HepG2 (cell line): ENCODE measurements at regions not wholly inside any gene's neighbourhood (a gene's known extent, or its start where the extent isn't known, plus 50 kb on each side); places are given as distances from the start of the nearest gene placed in this dataset.
"Not testable (repeated sequence)": the region's sequence is repeated elsewhere in the genome, so short reads cannot be mapped to it uniquely, and the experiment has no call there.

Experiments used
- ATAC-seq: fragments of 200-7000 bp; cut with Tn5 transposase; 3 replicates; pipeline ENCODE4 v1.9.1; 2020; ENCODE audit warnings: mild to moderate bottlenecking, moderate library complexity
- BruUV-seq: library from RNA; stranded (reverse); fragments of 400-500 nt; replicated peaks from 2 replicates; lab custom pipeline; 2021; lab: Mats Ljungman, UMichigan
- CTCF ChIA-PET: fragments of 300-600 bp; formaldehyde crosslinking; extraction: SDS; loops from one replicate; lab custom pipeline; 2021; ENCODE audit warnings: low total read pairs, inconsistent platforms, low intra/inter-chr PET ratio; lab: Yijun Ruan, JAX
- POLR2A ChIA-PET: fragments of 350-600 bp; sonication (Branson Sonifier 250); formaldehyde crosslinking; loops from one replicate; lab custom pipeline; 2020; ENCODE audit warnings: antibody characterized with exemption, inconsistent platforms; lab: Yijun Ruan, JAX
- DNase-seq: peaks from one replicate; pipeline ENCODE4 v3.0.0-alpha.2; 2015; ENCODE audit warnings: low spot score
- FAIRE-seq: peaks from 3 replicates; lab custom pipeline; 2011; peaks lifted over from hg19 to GRCh38; lab: Jason Lieb, UNC
- H2AFZ ChIP-seq: one replicate; pipeline ENCODE4 v1.6.1; 2011; ENCODE audit warnings: low read length, inconsistent platforms
- H3K27ac ChIP-seq: fragments of 300-600 bp; 3 replicates; pipeline ENCODE4 v1.8.0; 2011; ENCODE audit warnings: mixed run types, mild to moderate bottlenecking, mixed read lengths, low read length, inconsistent platforms; ENCODE audit not compliant: insufficient read depth; ENCODE audit errors: extremely low read length
- H3K27me3 ChIP-seq, 2 experiments: fragments of 200-600 bp in 1 of 2; 2 replicates in 1 of 2; 3 replicates in 1 of 2; pipeline versions ENCODE4 v1.6.0 to v1.8.0; 2011; ENCODE audit warnings: low read length in 2 of 2, mild to moderate bottlenecking in 2 of 2, moderate library complexity in 2 of 2, inconsistent platforms in 1 of 2; ENCODE audit not compliant: insufficient read depth in 2 of 2, control insufficient read depth in 1 of 2
- H3K36me3 ChIP-seq, 2 experiments: fragments of 200-600 bp in 1 of 2; replicated peaks in 1 of 2; 2 replicates in 1 of 2; 3 replicates in 1 of 2; pipeline versions ENCODE4 v1.5.1 to v1.8.0; 2011; ENCODE audit warnings: low read length in 2 of 2, inconsistent platforms in 1 of 2; ENCODE audit not compliant: insufficient read depth in 2 of 2, control insufficient read depth in 1 of 2
- H3K4me1 ChIP-seq: 2 replicates; pipeline ENCODE4 v1.5.1; 2012; ENCODE audit warnings: low read length, inconsistent platforms; ENCODE audit not compliant: insufficient read depth
- H3K4me2 ChIP-seq: 2 replicates; pipeline ENCODE4 v1.6.0; 2011; ENCODE audit warnings: low read depth, low read length, inconsistent platforms
- H3K4me3 ChIP-seq, 3 experiments: fragments of 200-600 bp in 1 of 3; sonication (generic), shearing (Covaris generic) in 1 of 3; replicated peaks in 1 of 3; 2 replicates each; pipeline ENCODE4 v1.5.1; 2011 to 2016; ENCODE audit warnings: low read length in 3 of 3, inconsistent platforms in 2 of 3, low read depth in 2 of 3, mild to moderate bottlenecking in 2 of 3, control low read depth in 1 of 3, mixed read lengths in 1 of 3; ENCODE audit not compliant: insufficient read depth in 1 of 3
- H3K79me2 ChIP-seq: one replicate; pipeline ENCODE4 v1.6.1; 2011; ENCODE audit warnings: low read length, inconsistent platforms; ENCODE audit not compliant: insufficient read depth
- H3K9ac ChIP-seq: 2 replicates; pipeline ENCODE4 v1.6.0; 2011; ENCODE audit warnings: mild to moderate bottlenecking, low read depth, low read length, inconsistent platforms; ENCODE audit not compliant: insufficient read depth
- H3K9me3 ChIP-seq: 2 replicates; pipeline ENCODE4 v1.5.1; 2012; ENCODE audit warnings: mild to moderate bottlenecking, low read length
- H4K20me1 ChIP-seq: 2 replicates; pipeline ENCODE4 v1.6.0; 2011; ENCODE audit warnings: inconsistent platforms, mild to moderate bottlenecking, low read length, moderate library complexity; ENCODE audit not compliant: insufficient read depth
- CREB1 ChIP-seq, 2 experiments: fragments of 450-650 bp in 1 of 2; IDR thresholded peaks; 2 replicates each; pipeline ENCODE4 v1.6.1; 2016 to 2017; ENCODE audit warnings: control low read depth in 1 of 2, mild to moderate bottlenecking in 1 of 2, missing compliant biosample characterization in 1 of 2, missing genetic modification characterization in 1 of 2
- DNMT1 ChIP-seq: sonication (generic); formaldehyde crosslinking; IDR thresholded peaks from 2 replicates; pipeline ENCODE4 v1.5.1; 2020; ENCODE audit warnings: mild to moderate bottlenecking, missing genetic modification reagents
- FOSL2 ChIP-seq: sonication (generic); formaldehyde crosslinking; IDR thresholded peaks from 2 replicates; pipeline ENCODE4 v1.4.0; 2020; ENCODE audit warnings: missing genetic modification reagents
- HNRNPK ChIP-seq: fragments of 200-400 bp; formaldehyde crosslinking; IDR thresholded peaks from 2 replicates; pipeline ENCODE4 v1.6.1; 2018; ENCODE audit warnings: low read length, low read depth, moderate library complexity, mild to moderate bottlenecking; ENCODE audit not compliant: poor library complexity, severe bottlenecking
- SKI ChIP-seq: fragments of 450-650 bp; IDR thresholded peaks from one replicate; pipeline ENCODE4 v1.6.1; 2018; ENCODE audit warnings: mild to moderate bottlenecking; ENCODE audit not compliant: partially characterized antibody
- TEAD2 ChIP-seq: sonication (generic); formaldehyde crosslinking; IDR thresholded peaks from 2 replicates; pipeline ENCODE4 v1.9.0; 2021; ENCODE audit warnings: missing genetic modification reagents
- U2AF2 ChIP-seq: fragments of 200-400 bp; formaldehyde crosslinking; IDR thresholded peaks from 2 replicates; pipeline ENCODE4 v1.6.1; 2017; ENCODE audit warnings: low read depth, mild to moderate bottlenecking, low read length
- ZEB1 ChIP-seq: IDR thresholded peaks from 2 replicates; pipeline ENCODE4 v1.6.1; 2012; ENCODE audit warnings: mild to moderate bottlenecking, low read depth, inconsistent platforms; ENCODE audit not compliant: insufficient replicate concordance
- ZNF251 ChIP-seq: sonication (generic); formaldehyde crosslinking; IDR thresholded peaks from 2 replicates; pipeline ENCODE4 v1.9.0; 2021; ENCODE audit warnings: mild to moderate bottlenecking, missing genetic modification reagents
- ZNF577 ChIP-seq: sonication (generic); formaldehyde crosslinking; IDR thresholded peaks from 2 replicates; pipeline ENCODE4 v1.4.0; 2020; ENCODE audit warnings: mild to moderate bottlenecking, low read depth, missing genetic modification reagents, borderline replicate concordance
- WGBS: methylation state at CpG from one replicate; pipeline ENCODE4 v1.1.6; 2017; ENCODE audit warnings: low lambda C conversion rate; 5-methylcytosine and 5-hydroxymethylcytosine counted together
- in situ Hi-C: cut with HindIII; loops from 2 replicates; pipeline ENCODE4 v1.10.0; 2017; ENCODE audit warnings: low pct_unique_long_range_greater_than_20kb; ENCODE audit not compliant: extremely low pct_ligation_motif_present
- intact Hi-C: fragments of 100-400 bp; cut with micrococcal nuclease; formaldehyde crosslinking; loops from one replicate; pipeline ENCODE4 v1.10.0; 2022; ENCODE audit not compliant: unreplicated experiment
- TF ChIP-seq, protein P1 (sequence below): sonication (generic); formaldehyde crosslinking; IDR thresholded peaks from 2 replicates; pipeline ENCODE4 v1.4.0; 2020; ENCODE audit warnings: mild to moderate bottlenecking, missing genetic modification reagents
- TF ChIP-seq, protein P2 (sequence below): sonication (generic); formaldehyde crosslinking; IDR thresholded peaks from 2 replicates; pipeline ENCODE4 v1.4.0; 2020; ENCODE audit warnings: missing genetic modification reagents
- TF ChIP-seq, protein P3 (sequence below): sonication (generic); formaldehyde crosslinking; IDR thresholded peaks from 2 replicates; pipeline ENCODE4 v1.4.0; 2020; ENCODE audit warnings: missing genetic modification reagents
- TF ChIP-seq, protein P4 (sequence below): IDR thresholded peaks from 2 replicates; pipeline ENCODE4 v1.6.1; 2012; ENCODE audit warnings: low read length, improper control_type of control experiment

DNA sequence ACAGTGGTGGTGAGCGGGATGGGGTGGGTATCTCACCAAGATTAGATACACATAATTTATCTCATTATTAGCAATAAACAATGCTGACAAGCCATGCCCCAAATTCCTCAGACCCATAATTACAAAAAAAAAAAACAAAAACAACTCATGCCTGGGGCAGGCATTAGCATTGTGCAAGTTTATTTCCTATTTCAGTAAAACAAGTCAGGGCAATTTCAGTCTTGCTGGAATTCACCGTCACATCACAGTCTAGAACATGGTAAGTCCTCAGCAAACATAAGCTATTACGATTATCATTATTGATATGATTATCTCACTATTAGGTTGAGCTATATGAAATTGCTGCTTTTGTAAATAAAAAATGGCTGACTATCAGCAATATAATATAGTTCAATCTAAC lies 57.5 kb upstream of the GNAQ start:
- Histone ChIP-seq H3K4me1 (no peaks in the 10 kb centered on the region), H4K20me1 (no peaks in the 10 kb centered on the region)
- intact Hi-C loops = no loop called here
- WGBS = 37% methylated on average over 3 of the region's 3 CpGs
- TF ChIP-seq ZNF577 (CRISPR knock-in tag) (no peak), HNRNPK (no peak), ZNF251 (CRISPR knock-in tag) (no peak), CREB1 (IDR thresholded peaks at IDR 0.05) (no peak), CREB1 (CRISPR knock-in tag; IDR thresholded peaks at IDR 0.05) (no peak), FOSL2 (no peak), SKI (no peak), TEAD2 (no peak), U2AF2 (no peak), ZEB1 (no peak), DNMT1 (CRISPR knock-in tag) (no peak)
- TF ChIP-seq, protein P1, sequence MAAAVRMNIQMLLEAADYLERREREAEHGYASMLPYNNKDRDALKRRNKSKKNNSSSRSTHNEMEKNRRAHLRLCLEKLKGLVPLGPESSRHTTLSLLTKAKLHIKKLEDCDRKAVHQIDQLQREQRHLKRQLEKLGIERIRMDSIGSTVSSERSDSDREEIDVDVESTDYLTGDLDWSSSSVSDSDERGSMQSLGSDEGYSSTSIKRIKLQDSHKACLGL (CRISPR knock-in tag) = no peak
- TF ChIP-seq, protein P2, sequence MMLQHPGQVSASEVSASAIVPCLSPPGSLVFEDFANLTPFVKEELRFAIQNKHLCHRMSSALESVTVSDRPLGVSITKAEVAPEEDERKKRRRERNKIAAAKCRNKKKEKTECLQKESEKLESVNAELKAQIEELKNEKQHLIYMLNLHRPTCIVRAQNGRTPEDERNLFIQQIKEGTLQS (CRISPR knock-in tag) = no peak
- TF ChIP-seq, protein P3, sequence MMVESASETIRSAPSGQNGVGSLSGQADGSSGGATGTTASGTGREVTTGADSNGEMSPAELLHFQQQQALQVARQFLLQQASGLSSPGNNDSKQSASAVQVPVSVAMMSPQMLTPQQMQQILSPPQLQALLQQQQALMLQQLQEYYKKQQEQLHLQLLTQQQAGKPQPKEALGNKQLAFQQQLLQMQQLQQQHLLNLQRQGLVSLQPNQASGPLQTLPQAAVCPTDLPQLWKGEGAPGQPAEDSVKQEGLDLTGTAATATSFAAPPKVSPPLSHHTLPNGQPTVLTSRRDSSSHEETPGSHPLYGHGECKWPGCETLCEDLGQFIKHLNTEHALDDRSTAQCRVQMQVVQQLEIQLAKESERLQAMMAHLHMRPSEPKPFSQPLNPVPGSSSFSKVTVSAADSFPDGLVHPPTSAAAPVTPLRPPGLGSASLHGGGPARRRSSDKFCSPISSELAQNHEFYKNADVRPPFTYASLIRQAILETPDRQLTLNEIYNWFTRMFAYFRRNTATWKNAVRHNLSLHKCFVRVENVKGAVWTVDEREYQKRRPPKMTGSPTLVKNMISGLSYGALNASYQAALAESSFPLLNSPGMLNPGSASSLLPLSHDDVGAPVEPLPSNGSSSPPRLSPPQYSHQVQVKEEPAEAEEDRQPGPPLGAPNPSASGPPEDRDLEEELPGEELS (CRISPR knock-in tag) = no peak
- TF ChIP-seq, protein P4, sequence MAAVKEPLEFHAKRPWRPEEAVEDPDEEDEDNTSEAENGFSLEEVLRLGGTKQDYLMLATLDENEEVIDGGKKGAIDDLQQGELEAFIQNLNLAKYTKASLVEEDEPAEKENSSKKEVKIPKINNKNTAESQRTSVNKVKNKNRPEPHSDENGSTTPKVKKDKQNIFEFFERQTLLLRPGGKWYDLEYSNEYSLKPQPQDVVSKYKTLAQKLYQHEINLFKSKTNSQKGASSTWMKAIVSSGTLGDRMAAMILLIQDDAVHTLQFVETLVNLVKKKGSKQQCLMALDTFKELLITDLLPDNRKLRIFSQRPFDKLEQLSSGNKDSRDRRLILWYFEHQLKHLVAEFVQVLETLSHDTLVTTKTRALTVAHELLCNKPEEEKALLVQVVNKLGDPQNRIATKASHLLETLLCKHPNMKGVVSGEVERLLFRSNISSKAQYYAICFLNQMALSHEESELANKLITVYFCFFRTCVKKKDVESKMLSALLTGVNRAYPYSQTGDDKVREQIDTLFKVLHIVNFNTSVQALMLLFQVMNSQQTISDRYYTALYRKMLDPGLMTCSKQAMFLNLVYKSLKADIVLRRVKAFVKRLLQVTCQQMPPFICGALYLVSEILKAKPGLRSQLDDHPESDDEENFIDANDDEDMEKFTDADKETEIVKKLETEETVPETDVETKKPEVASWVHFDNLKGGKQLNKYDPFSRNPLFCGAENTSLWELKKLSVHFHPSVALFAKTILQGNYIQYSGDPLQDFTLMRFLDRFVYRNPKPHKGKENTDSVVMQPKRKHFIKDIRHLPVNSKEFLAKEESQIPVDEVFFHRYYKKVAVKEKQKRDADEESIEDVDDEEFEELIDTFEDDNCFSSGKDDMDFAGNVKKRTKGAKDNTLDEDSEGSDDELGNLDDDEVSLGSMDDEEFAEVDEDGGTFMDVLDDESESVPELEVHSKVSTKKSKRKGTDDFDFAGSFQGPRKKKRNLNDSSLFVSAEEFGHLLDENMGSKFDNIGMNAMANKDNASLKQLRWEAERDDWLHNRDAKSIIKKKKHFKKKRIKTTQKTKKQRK = no peak
- TF ChIP-seq, all 625 proteins: peak for 0
- H3K4me2 ChIP-seq = no peak overlapping the region
- no peaks in the 10 kb centered on the region for H3K9me3 ChIP-seq
- no peaks in the 10 kb centered on the region for H3K36me3 ChIP-seq
- ChIA-PET CTCF (no interaction called here), POLR2A (no interaction called here)
- no TSS peak for BruUV-seq
- H3K27me3 ChIP-seq = no peaks in the 10 kb centered on the region
- no peak overlapping the region for H3K9ac ChIP-seq
- DNase-seq (no peak), FAIRE-seq (no peak), ATAC-seq (no peak)
- no peak overlapping the region for H3K27ac ChIP-seq
- H3K79me2 ChIP-seq = no peaks in the 10 kb centered on the region
- no peak overlapping the region for H3K4me3 ChIP-seq
- no peak overlapping the region for H2AFZ ChIP-seq
- in situ Hi-C loops = no loop called here

DNA sequence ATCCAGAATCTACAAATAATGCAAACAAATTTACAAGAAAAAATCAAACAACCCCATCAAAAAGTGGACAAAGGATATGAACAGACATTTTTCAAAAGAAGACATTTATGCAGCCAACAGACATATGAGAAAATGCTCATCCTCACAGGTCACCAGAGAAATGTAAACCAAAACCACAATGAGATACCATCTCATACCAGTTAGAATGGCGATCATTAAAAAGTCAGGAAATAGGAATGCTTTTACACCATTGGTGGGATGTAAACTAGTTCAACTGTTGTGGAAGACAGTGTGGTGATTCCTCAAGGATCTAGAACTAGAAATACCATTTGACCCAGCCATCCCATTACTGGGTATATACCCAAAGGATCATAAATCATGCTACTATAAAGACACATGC lies 56.6 kb upstream of the GNAQ start:
- in situ Hi-C loops, CTCF ChIA-PET, H2AFZ ChIP-seq, H3K4me1 ChIP-seq, H3K9me3 ChIP-seq, DNase-seq, H3K79me2 ChIP-seq, H3K9ac ChIP-seq, FAIRE-seq, H3K27me3 ChIP-seq, intact Hi-C loops, H3K36me3 ChIP-seq, POLR2A ChIA-PET, H3K4me3 ChIP-seq, H3K4me2 ChIP-seq, H3K27ac ChIP-seq, ATAC-seq, H4K20me1 ChIP-seq, BruUV-seq: not testable (repeated sequence)
- 94% methylated on average over 1 of the region's 1 CpG for WGBS
